ENCODE measurements at regions not wholly inside any gene's neighbourhood (a gene's known extent, or its start where the extent isn't known, plus 50 kb on each side); places are given as distances from the start of the nearest gene placed in this dataset.

DNA sequence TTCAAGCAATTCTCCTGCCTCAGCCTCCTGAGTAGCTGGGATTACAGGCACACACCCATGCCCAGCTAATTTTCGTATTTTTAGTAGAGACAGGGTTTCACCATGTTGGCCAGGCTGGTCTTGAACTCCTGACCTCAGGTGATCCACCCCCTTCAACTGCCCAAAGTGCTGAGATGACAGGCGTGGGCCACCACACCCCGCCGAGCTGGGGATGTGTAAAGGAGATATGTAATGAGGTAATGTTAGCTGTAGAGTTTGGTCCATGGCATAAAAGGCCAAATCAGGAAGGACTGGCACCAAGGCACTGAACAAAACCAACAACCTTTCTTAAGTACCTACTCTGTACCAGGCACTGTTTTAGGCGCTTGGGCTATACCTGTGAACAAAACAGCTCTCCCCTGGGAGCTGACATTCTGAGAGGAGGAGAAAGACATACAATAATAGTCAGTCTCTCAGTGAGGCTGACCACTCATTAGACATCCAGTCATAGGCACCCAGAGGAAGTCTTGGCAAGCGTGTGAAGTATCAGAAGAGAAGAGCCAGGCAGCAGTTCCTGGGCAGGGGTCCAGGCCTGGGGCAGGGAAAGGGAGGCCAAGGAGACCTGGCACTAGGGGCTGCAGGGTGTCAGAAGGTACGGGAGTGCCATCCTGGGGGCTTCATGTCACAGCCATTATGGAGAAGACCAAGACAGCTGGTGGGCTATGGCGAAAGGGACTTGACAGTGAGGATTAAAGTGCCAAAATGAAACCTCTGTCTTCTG, 164.8 kb upstream of the DTNBP1 start:
- no peaks in the 10 kb centered on the region for H3K9me3 ChIP-seq (ENCODE audit: control insufficient read depth in 2 of 3, insufficient read depth in 1 of 3, low read length in 3 of 3)
- intact Hi-C loops (cut with DNase I), result no loop called here
- TF ChIP-seq CTCF (IDR thresholded peaks at IDR 0.05; ENCODE audit: borderline replicate concordance, extremely low read depth, insufficient read depth), result no peak
- H3K4me3 ChIP-seq (ENCODE audit: low read length in 3 of 3), result no peak overlapping the region
- H3K27me3 ChIP-seq (ENCODE audit: control insufficient read depth, insufficient read depth, low read length), result no peaks in the 10 kb centered on the region
- FAIRE-seq (no peak), DNase-seq (no peak)
- H3K27ac ChIP-seq (ENCODE audit: low read depth in 2 of 2, low read length in 2 of 2), result no peak overlapping the region
- no peak overlapping the region for H3K9ac ChIP-seq (ENCODE audit: low read length in 3 of 3)
- no peaks in the 10 kb centered on the region for H3K36me3 ChIP-seq (ENCODE audit: control insufficient read depth in 2 of 3, insufficient read depth in 3 of 3, low read length in 3 of 3)
- H3K4me1 ChIP-seq (ENCODE audit: control insufficient read depth in 2 of 3, insufficient read depth in 2 of 3, low read depth in 1 of 3, low read length in 3 of 3), result no peaks in the 10 kb centered on the region

- intact Hi-C loops (cut with DNase I), result no loop called here
- DNase-seq (no peak), FAIRE-seq (no peak)
- no peak overlapping the region for H3K4me3 ChIP-seq (ENCODE audit: low read length in 3 of 3)
- H3K27me3 ChIP-seq (ENCODE audit: control insufficient read depth, insufficient read depth, low read length), result no peaks in the 10 kb centered on the region
- no peaks in the 10 kb centered on the region for H3K36me3 ChIP-seq (ENCODE audit: control insufficient read depth in 2 of 3, insufficient read depth in 3 of 3, low read length in 3 of 3)
- no peaks in the 10 kb centered on the region for H3K9me3 ChIP-seq (ENCODE audit: control insufficient read depth in 2 of 3, insufficient read depth in 1 of 3, low read length in 3 of 3)
- TF ChIP-seq CTCF (IDR thresholded peaks at IDR 0.05; ENCODE audit: borderline replicate concordance, extremely low read depth, insufficient read depth), result no peak
- no peak overlapping the region for H3K9ac ChIP-seq (ENCODE audit: low read length in 3 of 3)
- H3K27ac ChIP-seq (ENCODE audit: low read depth in 2 of 2, low read length in 2 of 2), result no peak overlapping the region
- no peaks in the 10 kb centered on the region for H3K4me1 ChIP-seq (ENCODE audit: control insufficient read depth in 2 of 3, insufficient read depth in 2 of 3, low read depth in 1 of 3, low read length in 3 of 3)
Observed at GRCh38 chr6:15826814-15827318, 164.0 kb upstream of the DTNBP1 start.

DNA sequence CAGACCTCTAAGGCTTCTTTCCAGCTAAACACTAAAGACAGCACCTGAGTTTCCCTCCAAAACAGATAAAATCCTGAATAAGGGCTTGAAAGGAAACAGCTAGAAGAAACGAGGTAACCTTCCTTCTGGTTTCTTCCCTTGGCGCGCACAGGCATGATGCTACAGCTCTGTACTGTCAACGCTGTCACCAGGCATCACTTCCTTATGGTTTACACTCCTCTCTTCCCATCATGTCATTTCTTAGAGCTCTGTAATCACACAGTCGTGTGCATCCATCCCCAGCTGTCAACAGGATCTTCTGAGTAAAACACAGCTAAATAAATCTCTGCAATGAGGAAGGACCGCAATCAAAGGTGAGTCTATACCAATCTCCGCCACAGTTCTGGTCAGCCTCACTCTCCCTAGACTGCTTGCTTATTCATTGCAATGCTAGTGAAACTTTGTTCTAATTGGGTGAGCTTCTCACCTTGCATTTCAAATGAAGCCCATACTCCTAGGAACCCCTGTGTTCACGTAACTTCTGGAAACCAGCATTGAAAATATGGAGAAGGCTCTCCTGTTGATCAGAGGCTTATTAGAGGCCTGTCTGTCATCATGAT, 162.6 kb upstream of the DTNBP1 start:
- TF ChIP-seq CTCF (IDR thresholded peaks at IDR 0.05; ENCODE audit: borderline replicate concordance, extremely low read depth, insufficient read depth), result no peak
- Histone ChIP-seq H3K27ac (ENCODE audit: low read depth in 2 of 2, low read length in 2 of 2) (no peak overlapping the region), H3K4me1 (ENCODE audit: control insufficient read depth in 2 of 3, insufficient read depth in 2 of 3, low read depth in 1 of 3, low read length in 3 of 3) (no peaks in the 10 kb centered on the region), H3K9me3 (ENCODE audit: control insufficient read depth in 2 of 3, insufficient read depth in 1 of 3, low read length in 3 of 3) (no peaks in the 10 kb centered on the region), H3K27me3 (ENCODE audit: control insufficient read depth, insufficient read depth, low read length) (no peaks in the 10 kb centered on the region), H3K36me3 (ENCODE audit: control insufficient read depth in 2 of 3, insufficient read depth in 3 of 3, low read length in 3 of 3) (no peaks in the 10 kb centered on the region), H3K9ac (ENCODE audit: low read length in 3 of 3) (no peak overlapping the region), H3K4me3 (ENCODE audit: low read length in 3 of 3) (no peak overlapping the region)
- DNase-seq, result no peak
- intact Hi-C loops (cut with DNase I), result no loop called here
- no peak for FAIRE-seq

Measured in kidney (tissue), 13 donors.